Nephron progenitor cell (in vitro differentiated cells): ENCODE measurements at regions not wholly inside any gene's neighbourhood (a gene's known extent, or its start where the extent isn't known, plus 50 kb on each side); places are given as distances from the start of the nearest gene placed in this dataset.

Experiments
- DNase-seq: peaks from one replicate; pipeline ENCODE4 v3.0.0; 2021
- H3K27ac Mint-ChIP-seq: 2 replicates; pipeline ENCODE4 v1.8.0; 2021; ENCODE audit warnings: mild to moderate bottlenecking, moderate library complexity, mixed read lengths
- H3K27me3 Mint-ChIP-seq: 2 replicates; pipeline ENCODE4 v1.8.0; 2021; ENCODE audit warnings: mild to moderate bottlenecking, low read depth, mixed read lengths; ENCODE audit not compliant: poor library complexity
- H3K36me3 Mint-ChIP-seq: 2 replicates; pipeline ENCODE4 v1.8.0; 2021; ENCODE audit warnings: low read depth, mixed read lengths
- H3K4me1 Mint-ChIP-seq: 2 replicates; pipeline ENCODE4 v1.8.0; 2021; ENCODE audit warnings: mixed read lengths
- H3K4me3 Mint-ChIP-seq: 2 replicates; pipeline ENCODE4 v1.8.0; 2021; ENCODE audit warnings: mild to moderate bottlenecking, moderate library complexity, mixed read lengths
- H3K9me3 Mint-ChIP-seq: 2 replicates; pipeline ENCODE4 v1.8.0; 2021; ENCODE audit warnings: mild to moderate bottlenecking, moderate library complexity, mixed read lengths
- TF ChIP-seq, protein P1 (sequence below): fragments of 200-600 bp; sonication (generic); IDR thresholded peaks from 2 replicates; pipeline ENCODE4 v1.5.0; 2021; ENCODE audit warnings: antibody characterized with exemption

DNA sequence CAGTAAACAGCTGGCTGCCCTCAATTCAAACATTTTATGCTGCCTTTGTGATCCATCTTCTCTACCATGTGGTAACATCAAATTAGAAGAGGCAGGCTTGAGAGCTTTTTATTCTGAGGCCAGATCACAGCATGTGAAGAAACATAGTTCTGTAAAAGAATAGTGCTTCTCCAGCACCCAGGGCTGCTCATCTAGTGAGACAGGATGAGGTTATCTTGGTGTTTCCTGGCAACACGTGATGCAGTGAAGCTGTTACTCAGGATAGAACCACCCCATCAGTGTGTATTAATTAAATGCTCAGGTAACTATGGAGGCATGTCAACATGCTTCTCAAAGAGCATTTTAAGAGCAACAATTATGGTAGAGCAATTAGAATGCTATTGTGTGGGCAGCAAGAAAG lies 400.5 kb upstream of the ACO1 start:
- Mint-ChIP-seq H3K4me1 (no peaks in the 10 kb centered on the region), H3K9me3 (peaks cover 17% of the 10 kb centered on the region), H3K36me3 (no peaks in the 10 kb centered on the region)

DNA sequence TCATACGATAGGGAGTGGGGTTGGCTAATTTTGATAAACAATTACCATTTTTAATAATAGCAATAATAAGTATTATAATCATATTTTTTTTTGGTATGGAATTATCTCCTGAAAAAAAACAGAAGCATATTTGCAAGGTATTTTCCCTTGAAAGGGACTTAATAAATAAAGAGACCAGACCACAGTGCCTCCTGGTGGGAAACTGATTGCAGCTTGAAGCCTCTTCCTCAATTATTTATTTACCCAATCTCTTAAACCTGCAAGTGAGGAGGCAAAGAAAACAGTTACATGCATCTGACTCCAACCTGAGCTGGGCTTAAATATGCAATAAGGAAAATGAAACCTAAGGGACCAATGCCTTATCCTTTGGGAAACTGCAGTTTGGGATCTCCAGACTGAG lies 388.1 kb upstream of the ACO1 start:
- Mint-ChIP-seq H3K9me3 (peaks cover 8% of the 10 kb centered on the region), H3K4me3 (no peak overlapping the region)
- DNase-seq, result no peak

More for the DNA sequence above, 400.5 kb upstream of the ACO1 start:
- TF ChIP-seq, protein P1, sequence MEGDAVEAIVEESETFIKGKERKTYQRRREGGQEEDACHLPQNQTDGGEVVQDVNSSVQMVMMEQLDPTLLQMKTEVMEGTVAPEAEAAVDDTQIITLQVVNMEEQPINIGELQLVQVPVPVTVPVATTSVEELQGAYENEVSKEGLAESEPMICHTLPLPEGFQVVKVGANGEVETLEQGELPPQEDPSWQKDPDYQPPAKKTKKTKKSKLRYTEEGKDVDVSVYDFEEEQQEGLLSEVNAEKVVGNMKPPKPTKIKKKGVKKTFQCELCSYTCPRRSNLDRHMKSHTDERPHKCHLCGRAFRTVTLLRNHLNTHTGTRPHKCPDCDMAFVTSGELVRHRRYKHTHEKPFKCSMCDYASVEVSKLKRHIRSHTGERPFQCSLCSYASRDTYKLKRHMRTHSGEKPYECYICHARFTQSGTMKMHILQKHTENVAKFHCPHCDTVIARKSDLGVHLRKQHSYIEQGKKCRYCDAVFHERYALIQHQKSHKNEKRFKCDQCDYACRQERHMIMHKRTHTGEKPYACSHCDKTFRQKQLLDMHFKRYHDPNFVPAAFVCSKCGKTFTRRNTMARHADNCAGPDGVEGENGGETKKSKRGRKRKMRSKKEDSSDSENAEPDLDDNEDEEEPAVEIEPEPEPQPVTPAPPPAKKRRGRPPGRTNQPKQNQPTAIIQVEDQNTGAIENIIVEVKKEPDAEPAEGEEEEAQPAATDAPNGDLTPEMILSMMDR, result no peak
- DNase-seq, result no peak
- H3K27ac Mint-ChIP-seq, result no peak overlapping the region
- no peaks in the 10 kb centered on the region for H3K27me3 Mint-ChIP-seq
- no peak overlapping the region for H3K4me3 Mint-ChIP-seq

DNA sequence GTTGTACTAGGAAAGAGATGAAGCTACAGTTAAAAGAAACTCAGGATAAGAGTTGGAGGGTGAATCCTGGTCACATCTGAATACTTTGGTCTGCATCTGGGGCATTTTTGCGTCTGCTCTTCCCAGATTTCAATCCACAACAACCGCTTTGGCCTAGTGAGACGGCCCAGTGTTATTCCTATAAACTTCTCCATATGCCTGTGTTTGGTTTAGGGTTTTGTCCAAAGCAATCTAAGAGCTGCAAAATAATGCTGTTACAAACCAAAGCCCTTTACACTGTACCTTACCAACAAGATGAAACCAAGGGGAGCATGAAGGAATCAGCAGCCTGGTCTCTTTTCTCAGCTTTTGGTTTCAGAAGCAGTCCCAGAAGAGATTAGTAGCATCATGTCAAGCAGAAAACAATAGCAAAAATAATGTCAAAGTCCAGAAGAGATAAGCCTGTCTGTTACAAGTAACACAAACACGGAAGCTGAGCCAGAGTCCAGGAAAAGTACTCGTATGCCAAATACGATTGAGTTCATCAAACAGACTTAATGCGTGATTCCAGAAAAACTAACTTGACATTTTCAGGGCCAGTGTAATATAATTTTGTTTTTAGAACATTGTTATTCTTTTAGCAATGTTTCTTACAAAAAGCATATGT lies 379.9 kb upstream of the ACO1 start:
- Mint-ChIP-seq H3K4me1 (no peaks in the 10 kb centered on the region), H3K27ac (no peak overlapping the region), H3K4me3 (no peak overlapping the region), H3K36me3 (no peaks in the 10 kb centered on the region), H3K9me3 (no peaks in the 10 kb centered on the region), H3K27me3 (peaks cover 3% of the 10 kb centered on the region)
- TF ChIP-seq, protein P1, result no peak
- no peak for DNase-seq

More for the DNA sequence above, 388.1 kb upstream of the ACO1 start:
- H3K4me1 Mint-ChIP-seq, result no peaks in the 10 kb centered on the region
- peaks cover 3% of the 10 kb centered on the region for H3K27me3 Mint-ChIP-seq
- TF ChIP-seq, protein P1, result no peak
- no peaks in the 10 kb centered on the region for H3K36me3 Mint-ChIP-seq
- no peak overlapping the region for H3K27ac Mint-ChIP-seq

DNA sequence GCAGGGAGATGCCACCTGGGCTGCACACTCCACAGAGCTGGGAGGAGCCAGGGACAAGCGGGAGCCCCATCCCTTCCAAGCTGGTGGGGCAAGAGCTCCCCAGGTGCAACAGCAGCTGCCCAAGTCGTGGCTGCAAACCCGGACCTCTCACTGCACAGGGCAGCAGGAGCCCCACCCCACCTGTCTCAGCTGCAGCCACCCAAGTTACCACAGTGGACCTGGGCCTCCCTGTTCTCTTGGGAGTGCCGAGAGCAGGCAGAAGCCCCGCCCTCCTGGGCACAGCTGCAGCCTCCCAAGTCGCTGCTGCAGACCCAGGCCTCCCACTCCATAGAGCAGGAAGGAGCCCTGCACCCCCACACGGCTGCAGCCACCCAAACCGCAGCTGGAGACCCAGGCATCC lies 374.1 kb upstream of the ACO1 start:
- no peak overlapping the region for H3K27ac Mint-ChIP-seq
- no peak overlapping the region for H3K4me3 Mint-ChIP-seq
- H3K36me3 Mint-ChIP-seq, result no peaks in the 10 kb centered on the region
- TF ChIP-seq, protein P1, result no peak
- no peaks in the 10 kb centered on the region for H3K27me3 Mint-ChIP-seq
- H3K9me3 Mint-ChIP-seq, result peaks cover under 1% of the 10 kb centered on the region
- DNase-seq, result no peak
- H3K4me1 Mint-ChIP-seq, result no peaks in the 10 kb centered on the region

DNA sequence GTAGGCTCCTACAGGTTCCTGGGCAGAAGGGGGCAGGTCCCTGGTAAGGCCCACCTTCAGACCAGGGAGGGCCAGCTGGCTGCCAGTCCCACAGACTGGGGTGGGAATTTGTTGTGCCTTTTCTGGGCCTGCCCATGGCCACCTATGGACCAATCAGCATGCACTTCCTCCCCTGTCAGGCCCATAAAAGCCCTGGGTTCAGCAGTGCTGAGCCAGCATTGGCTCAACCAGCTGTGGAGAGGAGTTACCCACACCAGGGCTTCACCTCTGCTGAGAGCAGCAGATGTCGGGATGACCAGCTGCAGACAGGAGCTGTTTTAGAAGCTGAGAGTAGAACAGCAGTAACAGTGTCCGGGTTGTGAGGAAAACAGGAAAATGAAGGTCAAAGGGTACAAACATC lies 373.4 kb upstream of the ACO1 start:
- TF ChIP-seq, protein P1, result no peak
- DNase-seq, result no peak
- Mint-ChIP-seq H3K27ac (no peak overlapping the region), H3K4me1 (no peaks in the 10 kb centered on the region), H3K4me3 (no peak overlapping the region), H3K36me3 (no peaks in the 10 kb centered on the region), H3K9me3 (peaks cover 5% of the 10 kb centered on the region), H3K27me3 (peaks cover 3% of the 10 kb centered on the region)

DNA sequence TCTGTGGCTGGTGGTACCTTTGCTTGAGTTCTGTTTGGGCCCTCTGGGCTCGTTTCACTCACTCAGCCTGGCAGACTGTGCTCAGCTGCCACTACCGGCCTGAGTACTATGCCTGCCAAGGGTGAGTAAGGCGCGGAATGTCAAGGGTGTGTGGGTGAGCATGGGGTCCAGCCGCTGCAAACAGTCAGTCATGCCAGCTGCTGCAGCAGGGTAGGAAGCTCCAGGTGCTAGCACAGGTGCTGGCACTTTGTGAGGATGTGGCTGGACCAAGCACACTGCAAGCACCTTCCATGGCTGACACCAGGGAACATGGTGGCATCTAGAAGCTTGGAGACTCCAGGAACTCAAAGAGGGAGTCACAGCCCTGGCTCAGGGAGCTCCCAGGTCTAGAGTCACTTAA lies 368.6 kb upstream of the ACO1 start:
- H3K4me3 Mint-ChIP-seq, result no peak overlapping the region
- peaks cover 3% of the 10 kb centered on the region for H3K27me3 Mint-ChIP-seq
- no peak for DNase-seq
- no peaks in the 10 kb centered on the region for H3K36me3 Mint-ChIP-seq
- TF ChIP-seq, protein P1, result no peak
- H3K9me3 Mint-ChIP-seq, result peaks cover 9% of the 10 kb centered on the region
- H3K4me1 Mint-ChIP-seq, result no peaks in the 10 kb centered on the region
- no peak overlapping the region for H3K27ac Mint-ChIP-seq
